H9 (cell line): ENCODE measurements at regions not wholly inside any gene's neighbourhood (a gene's known extent, or its start where the extent isn't known, plus 50 kb on each side); places are given as distances from the start of the nearest gene placed in this dataset.

Experiments used
- DNase-seq: peaks from one replicate; pipeline ENCODE4 v3.0.0-alpha.2; 2017
- H2AFZ ChIP-seq: one replicate; pipeline ENCODE4 v1.6.1; 2013; ENCODE audit warnings: mild to moderate bottlenecking, low read length, control low read depth, moderate library complexity
- H2AK5ac ChIP-seq: 2 replicates; pipeline ENCODE4 v1.6.1; 2013; ENCODE audit warnings: low read length, control low read depth, mixed read lengths; ENCODE audit not compliant: insufficient read length
- H2BK120ac ChIP-seq: one replicate; pipeline ENCODE4 v1.6.1; 2013; ENCODE audit warnings: low read depth, mild to moderate bottlenecking, low read length, control low read depth, inconsistent platforms; ENCODE audit not compliant: poor library complexity, severe bottlenecking
- H2BK12ac ChIP-seq: 2 replicates; pipeline ENCODE4 v1.6.1; 2013; ENCODE audit warnings: low read length, control low read depth, mixed read lengths, low read depth; ENCODE audit not compliant: insufficient read length
- H2BK15ac ChIP-seq: 2 replicates; pipeline ENCODE4 v1.6.1; 2013; ENCODE audit warnings: low read depth, low read length, control low read depth
- H2BK20ac ChIP-seq: one replicate; pipeline ENCODE4 v1.6.1; 2013; ENCODE audit warnings: low read depth, mild to moderate bottlenecking, low read length, control low read depth, inconsistent platforms; ENCODE audit not compliant: poor library complexity, severe bottlenecking
- H2BK5ac ChIP-seq: 2 replicates; pipeline ENCODE4 v1.6.1; 2013; ENCODE audit warnings: low read length, control low read depth, mixed read lengths; ENCODE audit not compliant: insufficient read length
- H3K14ac ChIP-seq: 2 replicates; pipeline ENCODE4 v1.6.1; 2013; ENCODE audit warnings: low read length, control low read depth; ENCODE audit not compliant: insufficient read depth
- H3K18ac ChIP-seq: 2 replicates; pipeline ENCODE4 v1.6.1; 2013; ENCODE audit warnings: low read depth, mild to moderate bottlenecking, mixed read lengths, low read length, control low read depth; ENCODE audit not compliant: insufficient read length
- H3K23ac ChIP-seq: 2 replicates; pipeline ENCODE4 v1.6.1; 2013; ENCODE audit warnings: low read length, control low read depth, mixed read lengths, low read depth; ENCODE audit not compliant: insufficient read length
- H3K23me2 ChIP-seq: 2 replicates; pipeline ENCODE4 v1.6.1; 2013; ENCODE audit warnings: low read depth, mild to moderate bottlenecking, mixed read lengths, low read length, control low read depth; ENCODE audit not compliant: insufficient read length, poor library complexity, severe bottlenecking
- H3K27ac ChIP-seq: 2 replicates; pipeline ENCODE4 v1.5.1; 2013; ENCODE audit warnings: low read length, control low read depth, mixed read lengths, low read depth; ENCODE audit not compliant: insufficient read length
- H3K27me3 ChIP-seq: 2 replicates; pipeline ENCODE4 v1.6.1; 2013; ENCODE audit warnings: low read length, control low read depth, inconsistent platforms; ENCODE audit not compliant: insufficient read depth
- H3K4ac ChIP-seq: 2 replicates; pipeline ENCODE4 v1.6.1; 2013; ENCODE audit warnings: low read depth, mild to moderate bottlenecking, control low read depth, inconsistent platforms, low read length, moderate library complexity
- H3K4me1 ChIP-seq: 2 replicates; pipeline ENCODE4 v1.6.1; 2013; ENCODE audit warnings: low read length, control low read depth, inconsistent platforms; ENCODE audit not compliant: insufficient read depth
- H3K4me2 ChIP-seq: 2 replicates; pipeline ENCODE4 v1.6.1; 2013; ENCODE audit warnings: low read length, control low read depth, mixed read lengths; ENCODE audit not compliant: insufficient read length, insufficient read depth
- H3K56ac ChIP-seq: 2 replicates; pipeline ENCODE4 v1.6.1; 2013; ENCODE audit warnings: low read depth, mild to moderate bottlenecking, mixed read lengths, low read length, control low read depth; ENCODE audit not compliant: insufficient read length
- H3K79me1 ChIP-seq: 2 replicates; pipeline ENCODE4 v1.6.1; 2013; ENCODE audit warnings: low read depth, mild to moderate bottlenecking, moderate library complexity, low read length, control low read depth, inconsistent platforms; ENCODE audit not compliant: insufficient read depth, poor library complexity, severe bottlenecking
- H3K79me2 ChIP-seq: 2 replicates; pipeline ENCODE4 v1.6.1; 2013; ENCODE audit warnings: low read length, control low read depth, inconsistent platforms; ENCODE audit not compliant: insufficient read depth
- H3K9ac ChIP-seq: 2 replicates; pipeline ENCODE4 v1.6.1; 2013; ENCODE audit warnings: low read length, control low read depth, mixed read lengths; ENCODE audit not compliant: insufficient read length; ENCODE audit errors: extremely low read depth
- H3K9me3 ChIP-seq: one replicate; pipeline ENCODE4 v1.6.1; 2013; ENCODE audit warnings: low read depth, low read length, inconsistent platforms; ENCODE audit not compliant: control insufficient read depth
- H3T11ph ChIP-seq: one replicate; pipeline ENCODE4 v1.6.1; 2013; ENCODE audit warnings: mild to moderate bottlenecking, low read length, control low read depth, inconsistent platforms
- H4K20me1 ChIP-seq: one replicate; pipeline ENCODE4 v1.6.1; 2013; ENCODE audit not compliant: control insufficient read depth, insufficient read length, insufficient read depth
- H4K5ac ChIP-seq: 2 replicates; pipeline ENCODE4 v1.6.1; 2013; ENCODE audit warnings: low read depth, mild to moderate bottlenecking, mixed read lengths, low read length, control low read depth; ENCODE audit not compliant: insufficient read length
- H4K8ac ChIP-seq: replicated peaks from 2 replicates; pipeline ENCODE4 v1.6.1; 2013; ENCODE audit warnings: low read length, control low read depth, mixed read lengths, low read depth; ENCODE audit not compliant: insufficient read length
- H4K91ac ChIP-seq: 2 replicates; pipeline ENCODE4 v1.6.1; 2013; ENCODE audit warnings: low read depth, mild to moderate bottlenecking, moderate library complexity, mixed read lengths, low read length, control low read depth; ENCODE audit not compliant: insufficient read length
- H3K27ac Mint-ChIP-seq, 3 experiments: 2 replicates in 2 of 3; 3 replicates in 1 of 3; pipeline ENCODE4 v1.8.0; 2020 to 2021; ENCODE audit warnings: mixed read lengths in 3 of 3, mild to moderate bottlenecking in 1 of 3, moderate library complexity in 1 of 3
- H3K27me3 Mint-ChIP-seq: 2 replicates; pipeline ENCODE4 v1.8.0; 2021; ENCODE audit warnings: low read depth, mild to moderate bottlenecking, moderate library complexity, mixed read lengths
- H3K36me3 Mint-ChIP-seq, 3 experiments: 2 replicates in 2 of 3; 3 replicates in 1 of 3; pipeline ENCODE4 v1.8.0; 2020 to 2021; ENCODE audit warnings: low read depth in 3 of 3, mixed read lengths in 3 of 3; ENCODE audit not compliant: insufficient read depth in 1 of 3
- H3K4me1 Mint-ChIP-seq, 2 experiments: 2 replicates each; pipeline ENCODE4 v1.8.0; 2020; ENCODE audit warnings: mixed read lengths in 2 of 2
- H3K4me3 Mint-ChIP-seq, 2 experiments: 2 replicates in 1 of 2; 3 replicates in 1 of 2; pipeline ENCODE4 v1.8.0; 2020 to 2021; ENCODE audit warnings: mild to moderate bottlenecking in 2 of 2, mixed read lengths in 2 of 2, moderate library complexity in 1 of 2
- H3K9me3 Mint-ChIP-seq, 2 experiments: 2 replicates in 1 of 2; 3 replicates in 1 of 2; pipeline ENCODE4 v1.8.0; 2020; ENCODE audit warnings: mild to moderate bottlenecking in 2 of 2, mixed read lengths in 2 of 2, moderate library complexity in 1 of 2
- WGBS: extraction: QIAGEN DNeasy Blood & Tissue Kit; methylation state at CpG from one replicate; pipeline ENCODE4 v1.1.7; 2013; ENCODE audit warnings: missing lambda C conversion rate, low lambda C conversion rate, mixed read lengths; ENCODE audit not compliant: insufficient read length; ENCODE audit errors: extremely low coverage; 5-methylcytosine and 5-hydroxymethylcytosine counted together
- TF ChIP-seq, protein P1 (sequence below): fragments of 200-600 bp; sonication (generic); conservative IDR thresholded peaks from 3 replicates; pipeline ENCODE4 v1.8.0; 2021; ENCODE audit warnings: antibody characterized with exemption, mild to moderate bottlenecking

DNA sequence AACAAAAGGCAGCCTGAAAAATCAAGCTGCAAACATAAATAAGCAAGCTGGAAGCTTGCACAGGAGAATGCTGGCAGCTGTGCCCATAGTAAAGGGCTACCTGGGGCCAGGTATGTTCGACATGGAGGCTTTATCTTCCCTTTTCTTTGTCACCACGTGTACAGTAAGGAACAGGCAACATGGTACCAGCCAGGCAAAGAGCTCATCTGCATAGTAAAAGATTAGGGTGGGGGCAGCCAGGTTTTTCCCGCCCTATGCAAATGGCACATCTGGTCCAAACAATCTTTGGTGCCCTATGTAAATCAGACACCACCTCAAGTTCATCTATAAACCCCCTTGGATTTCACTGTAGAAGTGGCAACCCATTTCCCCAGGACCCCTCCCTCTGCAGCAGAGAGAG lies 625.1 kb downstream of the TYW1 start:
- Mint-ChIP-seq H3K4me3 (no peak overlapping the region), H3K9me3 (no peaks in the 10 kb centered on the region), H3K27me3 (peaks cover 32% of the 10 kb centered on the region), H3K27ac (no peak overlapping the region), H3K4me1 (peaks cover 39 to 41% of the 10 kb centered on the region in 2 experiments), H3K36me3 (no peaks in the 10 kb centered on the region)
- Histone ChIP-seq H3K18ac (no peak overlapping the region), H3K23ac (no peak overlapping the region), H4K20me1 (no peaks in the 10 kb centered on the region), H3K79me1 (no peaks in the 10 kb centered on the region), H3K23me2 (no peaks in the 10 kb centered on the region), H3K27ac (no peak overlapping the region), H3K14ac (no peak overlapping the region), H2BK120ac (no peak overlapping the region), H2BK5ac (no peak overlapping the region), H4K8ac (no peak overlapping the region), H3K9ac (no peak overlapping the region), H4K5ac (no peak overlapping the region), H3K9me3 (no peaks in the 10 kb centered on the region), H2BK20ac (no peak overlapping the region), H3K79me2 (no peaks in the 10 kb centered on the region), H3K4me2 (no peak overlapping the region), H3K4ac (no peak overlapping the region), H3K27me3 (no peaks in the 10 kb centered on the region), H4K91ac (no peak overlapping the region), H2AFZ (no peak overlapping the region), H2BK12ac (no peak overlapping the region), H3T11ph (no peak overlapping the region), H3K56ac (no peak overlapping the region), H3K4me1 (no peaks in the 10 kb centered on the region; the same call in 1 of the 2 replicates), H2BK15ac (no peak overlapping the region), H2AK5ac (no peak overlapping the region)
- DNase-seq, result no peak
- no CpG with 5 or more reads among the region's 3 CpGs for WGBS
- TF ChIP-seq, protein P1, sequence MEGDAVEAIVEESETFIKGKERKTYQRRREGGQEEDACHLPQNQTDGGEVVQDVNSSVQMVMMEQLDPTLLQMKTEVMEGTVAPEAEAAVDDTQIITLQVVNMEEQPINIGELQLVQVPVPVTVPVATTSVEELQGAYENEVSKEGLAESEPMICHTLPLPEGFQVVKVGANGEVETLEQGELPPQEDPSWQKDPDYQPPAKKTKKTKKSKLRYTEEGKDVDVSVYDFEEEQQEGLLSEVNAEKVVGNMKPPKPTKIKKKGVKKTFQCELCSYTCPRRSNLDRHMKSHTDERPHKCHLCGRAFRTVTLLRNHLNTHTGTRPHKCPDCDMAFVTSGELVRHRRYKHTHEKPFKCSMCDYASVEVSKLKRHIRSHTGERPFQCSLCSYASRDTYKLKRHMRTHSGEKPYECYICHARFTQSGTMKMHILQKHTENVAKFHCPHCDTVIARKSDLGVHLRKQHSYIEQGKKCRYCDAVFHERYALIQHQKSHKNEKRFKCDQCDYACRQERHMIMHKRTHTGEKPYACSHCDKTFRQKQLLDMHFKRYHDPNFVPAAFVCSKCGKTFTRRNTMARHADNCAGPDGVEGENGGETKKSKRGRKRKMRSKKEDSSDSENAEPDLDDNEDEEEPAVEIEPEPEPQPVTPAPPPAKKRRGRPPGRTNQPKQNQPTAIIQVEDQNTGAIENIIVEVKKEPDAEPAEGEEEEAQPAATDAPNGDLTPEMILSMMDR, result no peak
